GM19372 (cell line): ENCODE measurements at regions not wholly inside any gene's neighbourhood (a gene's known extent, or its start where the extent isn't known, plus 50 kb on each side); places are given as distances from the start of the nearest gene placed in this dataset.
"Not testable (repeated sequence)": the region's sequence is repeated elsewhere in the genome, so short reads cannot be mapped to it uniquely, and the experiment has no call there.

Experiments
- ATAC-seq: cut with Tn5 transposase; IDR thresholded peaks from one replicate; pipeline ENCODE4 v1.9.1; 2021; ENCODE audit warnings: mild to moderate bottlenecking, low read depth, moderate library complexity; ENCODE audit not compliant: unreplicated experiment

DNA sequence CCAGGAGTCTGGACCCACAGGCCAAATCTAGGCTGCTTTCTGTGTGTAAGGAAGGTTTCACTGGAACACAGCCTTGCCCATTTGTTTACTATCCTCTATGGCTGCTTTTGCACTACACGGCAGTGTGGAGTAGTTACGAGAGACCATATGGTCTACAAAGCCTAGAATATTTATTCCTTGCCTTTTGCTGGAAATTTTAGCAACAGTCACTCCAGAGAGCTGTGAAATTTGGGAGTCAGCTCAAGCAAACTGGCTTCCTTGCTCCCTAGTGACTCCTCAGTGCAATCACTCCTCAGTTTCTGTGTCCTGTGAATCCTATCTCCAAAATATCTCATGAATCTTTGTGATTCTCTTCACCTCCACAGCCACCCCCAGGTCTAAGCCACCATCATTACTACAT lies 99.0 kb upstream of the CPEB2 start:
- no peak for ATAC-seq

DNA sequence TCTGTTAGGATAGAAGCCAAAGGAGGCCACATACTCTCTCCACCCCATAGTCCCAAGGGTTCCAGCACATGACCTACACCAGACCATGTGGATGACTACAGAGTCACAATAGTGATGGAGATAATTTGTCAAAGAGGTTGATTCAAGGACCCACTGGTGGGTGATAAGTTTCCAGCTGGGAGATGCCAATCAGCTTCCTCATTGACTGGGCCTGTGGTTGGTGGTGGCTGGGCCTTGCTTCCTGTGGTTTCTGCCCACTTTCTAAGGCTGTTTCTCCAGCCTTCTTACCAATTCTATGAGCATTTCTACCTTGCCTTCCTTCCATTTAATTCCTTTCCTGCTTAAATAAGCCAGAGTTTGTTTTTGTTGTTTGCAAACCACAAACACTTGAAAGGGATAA lies 95.5 kb upstream of the CPEB2 start:
- no peak for ATAC-seq

DNA sequence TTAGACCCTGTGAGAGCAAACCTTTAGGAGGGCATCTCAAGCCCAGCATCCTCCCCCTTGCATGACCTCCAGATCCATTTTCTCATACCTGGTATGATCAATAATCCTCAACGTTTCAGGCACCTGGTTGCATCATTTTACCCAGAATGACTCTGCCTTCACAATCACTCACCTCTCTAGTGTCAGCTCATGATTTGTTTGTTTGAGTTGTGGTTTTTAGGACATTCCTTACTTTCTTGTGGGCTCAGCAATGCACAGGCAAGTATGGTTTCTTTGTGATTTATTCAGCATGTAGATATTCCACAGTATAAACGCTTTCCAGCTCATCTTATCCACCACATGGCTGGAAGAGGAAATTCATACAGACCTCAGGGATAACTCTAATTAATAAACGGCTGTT lies 93.6 kb upstream of the CPEB2 start:
- no peak for ATAC-seq

- no peak for ATAC-seq
Observed at GRCh38 chr4:14910411-14910810, 91.9 kb upstream of the CPEB2 start.

DNA sequence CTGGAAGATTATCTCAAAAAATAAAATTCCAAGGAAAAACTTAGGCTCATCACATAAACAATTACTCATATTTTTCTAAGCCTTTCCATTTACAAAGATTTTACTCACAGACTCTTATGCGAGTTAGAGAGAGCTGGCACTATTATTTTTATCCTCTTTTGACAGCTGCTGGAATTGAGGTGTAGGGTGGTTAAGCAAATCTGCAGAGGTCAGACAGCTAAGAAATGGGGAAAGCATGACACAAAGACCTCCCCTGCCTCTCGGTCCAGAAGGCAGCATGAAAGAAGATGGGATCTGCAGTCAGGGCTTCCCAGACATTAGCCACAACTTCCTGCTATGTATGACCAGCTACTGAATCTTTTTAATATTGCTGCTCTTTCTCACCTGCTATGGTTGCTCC lies 89.9 kb upstream of the CPEB2 start:
- no peak for ATAC-seq

DNA sequence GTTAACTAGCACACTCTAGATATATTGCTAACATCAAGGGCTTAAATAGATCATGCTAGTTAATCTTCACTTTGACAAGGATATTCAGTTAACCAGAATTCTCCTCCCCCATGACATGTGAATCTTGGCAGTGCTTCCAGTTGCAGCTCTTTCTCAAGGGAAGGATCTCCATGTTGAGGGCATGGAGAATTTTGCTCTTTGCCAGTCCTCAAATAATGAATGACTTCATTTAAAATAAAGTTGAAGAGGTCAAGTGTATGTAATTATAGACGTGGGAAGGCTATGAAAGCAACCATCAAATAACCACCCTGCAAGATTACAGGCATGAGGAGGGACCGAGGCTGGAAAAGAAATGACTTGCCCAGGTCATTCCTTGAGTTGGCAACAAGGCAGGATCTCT lies 87.3 kb upstream of the CPEB2 start:
- ATAC-seq: no peak

DNA sequence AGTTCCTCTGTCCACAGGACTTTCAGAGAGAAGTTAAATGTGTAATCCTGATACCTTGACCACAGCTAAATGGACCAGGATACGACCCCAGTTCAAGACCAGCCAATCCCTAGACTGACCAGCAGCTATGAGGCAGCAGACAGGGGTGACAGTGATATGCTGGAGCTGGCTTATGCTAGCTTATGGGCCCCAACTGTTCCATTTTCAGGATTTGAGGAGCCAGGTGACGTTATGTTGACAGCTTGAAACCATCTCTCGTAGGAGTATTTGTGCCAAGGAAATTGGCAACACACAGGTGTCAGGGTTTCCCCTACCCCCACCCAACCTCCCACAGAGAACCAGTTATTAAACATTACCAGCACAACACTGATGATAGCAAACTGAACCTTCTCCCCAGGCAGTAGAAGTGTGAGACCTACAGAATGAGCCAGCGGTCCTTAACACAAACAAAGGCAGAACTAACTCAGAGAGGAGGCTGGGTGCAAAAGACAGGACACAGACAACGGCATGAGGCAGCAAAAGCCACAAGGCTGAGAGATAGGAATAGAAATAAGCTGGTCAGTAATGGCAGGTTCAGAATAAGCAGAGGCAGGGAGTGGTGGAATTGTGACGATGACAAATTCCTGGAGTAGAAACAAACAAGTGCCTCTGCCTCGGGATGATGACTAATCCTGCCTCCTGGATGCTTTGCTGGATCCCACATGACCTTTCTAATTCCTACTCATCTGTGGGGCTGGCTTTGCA lies 85.6 kb upstream of the CPEB2 start:
- no peak for ATAC-seq

GRCh38 chr4:14917298-14917633 lies 85.0 kb upstream of the CPEB2 start:
- no peak for ATAC-seq

DNA sequence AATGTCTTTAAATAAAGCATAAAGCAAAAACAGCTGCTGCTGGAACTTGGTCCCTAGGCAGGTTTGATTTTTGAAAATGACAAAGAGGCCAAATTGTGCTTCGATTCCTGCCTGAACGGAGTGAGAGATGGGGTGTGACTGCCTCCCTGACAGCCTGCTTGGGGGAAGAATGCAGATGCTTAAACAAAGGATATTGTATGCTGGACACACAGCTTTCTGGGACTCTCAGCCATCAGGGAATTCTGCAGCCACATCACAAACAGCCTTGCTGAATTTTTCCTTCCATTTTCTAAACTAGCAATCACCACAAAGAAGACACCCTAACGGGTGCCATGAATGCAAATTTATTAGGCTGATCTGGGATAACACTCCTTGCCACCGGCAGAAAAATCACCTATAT lies 83.9 kb upstream of the CPEB2 start:
- ATAC-seq: no peak

DNA sequence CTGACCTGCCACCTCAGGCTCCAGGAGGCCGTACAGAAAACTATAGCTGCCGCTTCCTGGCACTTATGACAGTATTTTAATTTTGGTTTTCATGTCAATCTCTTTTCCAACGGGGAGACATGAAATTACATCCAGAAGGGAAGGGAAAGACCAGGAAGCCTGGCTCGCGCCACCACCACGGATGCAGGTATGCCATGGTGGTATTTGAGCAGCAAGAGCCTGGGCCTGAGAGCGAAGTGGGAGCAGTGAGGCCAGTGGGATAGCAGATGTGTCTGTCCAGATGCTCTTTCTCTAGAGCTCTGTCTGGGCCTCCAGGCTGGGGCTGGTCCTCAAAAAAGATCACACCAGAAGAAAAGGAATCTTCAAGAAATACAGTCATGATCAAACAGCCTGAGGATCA lies 82.5 kb upstream of the CPEB2 start:
- no peak for ATAC-seq

GRCh38 chr4:14920237-14920636 lies 82.0 kb upstream of the CPEB2 start:
- ATAC-seq: no peak

GRCh38 chr4:14920759-14921320 lies 81.4 kb upstream of the CPEB2 start:
- ATAC-seq: no peak

DNA sequence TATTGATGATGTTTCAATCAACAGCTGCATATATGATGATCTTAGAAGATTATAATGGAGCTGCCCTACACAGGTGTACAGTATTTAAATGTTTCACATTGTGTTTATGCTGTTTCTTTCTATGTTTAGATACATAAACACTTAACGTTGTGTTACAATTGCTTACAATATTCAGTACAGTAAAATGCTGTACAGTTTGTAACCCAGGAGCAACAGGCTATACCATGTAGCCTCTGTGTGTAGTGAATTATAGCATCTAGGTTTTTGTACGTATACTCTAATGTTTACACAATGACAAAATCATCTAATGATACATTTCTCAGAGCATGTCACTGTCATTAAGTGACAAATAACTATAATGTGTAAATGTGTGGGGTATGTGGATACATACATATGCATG lies 80.5 kb upstream of the CPEB2 start:
- ATAC-seq: not testable (repeated sequence)

GRCh38 chr4:14924076-14924811 lies 78.0 kb upstream of the CPEB2 start:
- no peak for ATAC-seq

GRCh38 chr4:14924812-14925344 lies 77.4 kb upstream of the CPEB2 start:
- no peak for ATAC-seq

GRCh38 chr4:14925471-14925870 lies 76.8 kb upstream of the CPEB2 start:
- no peak for ATAC-seq

DNA sequence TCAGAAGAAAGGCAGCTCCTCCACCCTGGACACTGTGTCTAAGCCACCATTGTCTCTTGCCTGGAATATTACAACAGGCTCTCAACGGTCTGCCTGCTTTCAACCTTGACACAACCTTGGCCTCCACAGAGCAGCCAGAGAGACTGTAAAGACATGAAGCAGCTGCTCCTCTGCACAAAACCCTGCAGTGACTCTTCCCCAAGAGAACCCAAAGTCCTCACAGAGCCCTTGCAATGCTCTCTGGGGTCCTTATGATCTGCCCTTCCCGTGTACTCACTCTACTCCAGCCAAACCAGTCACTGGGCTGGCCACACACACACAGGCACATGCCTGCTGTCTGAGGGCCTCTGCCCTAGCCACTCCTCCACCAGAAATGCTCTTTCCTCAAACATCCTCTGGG lies 75.9 kb upstream of the CPEB2 start:
- ATAC-seq: no peak

DNA sequence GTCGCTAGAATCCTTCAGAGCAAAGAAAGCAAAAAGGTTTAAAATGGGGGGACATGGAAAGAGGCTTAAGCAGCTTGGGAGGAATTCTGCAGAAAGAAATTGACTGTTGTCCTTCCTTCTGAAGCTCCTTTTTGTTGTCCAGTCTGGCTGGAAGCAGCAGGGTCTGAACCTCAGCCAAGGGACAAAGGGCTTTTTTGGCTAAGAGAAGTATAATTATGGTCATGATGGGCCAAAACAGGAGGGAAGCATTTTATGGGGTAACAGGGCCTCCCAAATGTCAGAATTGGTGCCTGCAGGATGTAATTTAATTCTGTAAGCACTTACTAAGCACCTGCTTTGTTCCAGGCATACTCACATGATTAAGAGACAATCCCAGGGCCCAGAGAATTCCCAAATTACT lies 74.2 kb upstream of the CPEB2 start:
- no peak for ATAC-seq

DNA sequence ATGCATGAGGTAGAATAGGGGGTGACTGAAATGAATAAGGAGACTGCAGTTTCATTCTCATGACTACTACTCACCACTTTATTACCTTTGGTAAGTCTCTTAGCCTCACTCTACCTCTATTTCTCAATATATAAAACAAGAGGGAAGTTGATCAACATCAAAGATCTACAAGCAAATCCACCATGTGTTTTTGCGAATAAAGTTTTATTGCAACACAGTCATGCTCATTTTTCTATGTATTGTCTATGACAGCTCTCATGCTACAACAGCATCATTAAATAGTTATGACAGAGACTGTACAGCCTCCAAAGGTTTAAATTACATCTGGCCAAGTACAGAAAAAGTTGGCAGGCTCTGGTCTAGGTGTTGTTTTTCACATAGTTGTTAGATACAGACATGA lies 72.6 kb upstream of the CPEB2 start:
- ATAC-seq: no peak

- no peak for ATAC-seq
Observed at GRCh38 chr4:14934704-14935390, 67.4 kb upstream of the CPEB2 start.

DNA sequence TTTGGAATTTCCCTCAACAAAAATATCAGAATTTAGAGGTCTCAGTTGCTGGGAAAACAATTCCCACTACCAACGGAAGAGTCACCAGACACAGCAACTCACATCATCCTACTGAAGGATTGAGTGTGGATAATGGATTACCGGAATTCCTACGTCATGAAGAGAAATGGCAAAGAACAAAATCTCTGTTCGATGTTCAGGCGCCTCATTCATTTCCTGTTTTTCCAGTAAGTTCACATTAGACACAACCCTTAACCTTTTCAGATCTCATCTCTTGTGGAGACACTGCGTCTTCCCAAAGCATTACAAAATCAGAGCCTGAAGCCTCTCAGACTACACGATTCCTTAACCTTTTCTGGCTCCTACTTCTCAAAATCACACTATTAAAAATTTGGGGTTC lies 58.5 kb upstream of the CPEB2 start:
- ATAC-seq: no peak
